Activated CD8-positive, alpha-beta T cell treated with anti-CD3 and anti-CD28 coated beads, Interleukin-2, amount 10 ng/mL, durations not matched to agents 7 days and 5 days (primary cell): ENCODE measurements at regions not wholly inside any gene's neighbourhood (a gene's known extent, or its start where the extent isn't known, plus 50 kb on each side); places are given as distances from the start of the nearest gene placed in this dataset.

Experiments used
- ATAC-seq: fragments of 150-1000 bp; cut with Tn5 transposase; one replicate; pipeline ENCODE4 v1.10.0; 2021; ENCODE audit warnings: moderate library complexity
- CTCF ChIA-PET: fragments of 350-600 bp; sonication (Branson Sonifier 250); formaldehyde crosslinking; loops from one replicate; lab custom pipeline; 2021; ENCODE audit warnings: antibody characterized with exemption; lab: Charles Lee
- POLR2A ChIA-PET: fragments of 350-600 bp; sonication (Branson Sonifier 250); formaldehyde crosslinking; loops from one replicate; lab custom pipeline; 2021; ENCODE audit warnings: antibody characterized with exemption; lab: Charles Lee
- DNase-seq: peaks from one replicate; pipeline ENCODE4 v3.0.0-alpha.2; 2020
- H3K27ac Mint-ChIP-seq: one replicate; pipeline ENCODE4 v1.8.0; 2021; ENCODE audit warnings: mild to moderate bottlenecking, mixed read lengths
- H3K27me3 Mint-ChIP-seq: one replicate; pipeline ENCODE4 v1.8.0; 2021; ENCODE audit warnings: low read depth, mixed read lengths
- H3K36me3 Mint-ChIP-seq: one replicate; pipeline ENCODE4 v1.8.0; 2021; ENCODE audit warnings: low read depth, mixed read lengths
- H3K4me1 Mint-ChIP-seq: one replicate; pipeline ENCODE4 v1.8.0; 2021; ENCODE audit warnings: low read depth, mixed read lengths
- H3K4me3 Mint-ChIP-seq: one replicate; pipeline ENCODE4 v1.8.0; 2021; ENCODE audit warnings: mild to moderate bottlenecking, mixed read lengths
- H3K9me3 Mint-ChIP-seq: one replicate; pipeline ENCODE4 v1.8.0; 2022; ENCODE audit warnings: mixed read lengths; ENCODE audit not compliant: insufficient read depth

GRCh38 chr3:35521196-35521595 is 118.1 kb upstream of the ARPP21 start:
- ChIA-PET CTCF (no interaction called here), POLR2A (no interaction called here)
- Mint-ChIP-seq H3K4me1 (no peaks in the 10 kb centered on the region), H3K4me3 (no peak overlapping the region), H3K27me3 (no peaks in the 10 kb centered on the region), H3K27ac (no peak overlapping the region), H3K36me3 (no peaks in the 10 kb centered on the region), H3K9me3 (no peaks in the 10 kb centered on the region)
- no peak for DNase-seq
- no peak for ATAC-seq

DNA sequence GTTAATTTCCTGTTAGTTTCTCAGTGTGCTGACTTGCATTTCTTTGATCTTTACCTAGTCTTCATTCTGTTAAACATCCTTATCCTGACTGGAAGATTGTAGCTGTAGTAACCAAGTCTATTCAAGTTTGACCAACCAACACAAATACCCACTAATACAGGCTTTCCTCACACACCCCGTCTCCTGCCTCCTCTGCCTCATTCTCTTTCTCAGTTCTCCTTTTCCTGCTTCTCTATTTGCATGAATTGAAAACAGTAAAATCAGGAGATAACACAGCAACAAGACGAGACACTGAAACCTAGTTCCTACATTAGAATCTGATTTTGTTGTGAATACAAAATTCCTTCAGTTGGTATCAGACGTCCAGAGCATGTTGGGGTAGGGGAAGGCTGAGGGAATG is 116.9 kb upstream of the ARPP21 start:
- Mint-ChIP-seq H3K36me3 (no peaks in the 10 kb centered on the region), H3K9me3 (no peaks in the 10 kb centered on the region), H3K27ac (no peak overlapping the region), H3K4me3 (no peak overlapping the region), H3K27me3 (no peaks in the 10 kb centered on the region), H3K4me1 (no peaks in the 10 kb centered on the region)
- DNase-seq (no peak), ATAC-seq (no peak)
- CTCF ChIA-PET, result no interaction called here
- POLR2A ChIA-PET, result no interaction called here

- Mint-ChIP-seq H3K4me3 (no peak overlapping the region), H3K4me1 (no peaks in the 10 kb centered on the region), H3K9me3 (no peaks in the 10 kb centered on the region), H3K36me3 (no peaks in the 10 kb centered on the region), H3K27ac (no peak overlapping the region), H3K27me3 (no peaks in the 10 kb centered on the region)
- ATAC-seq (no peak), DNase-seq (no peak)
- CTCF ChIA-PET, result no interaction called here
- POLR2A ChIA-PET, result no interaction called here
These were observed 116.3 kb upstream of the ARPP21 start for GRCh38 chr3:35523074-35523473.

DNA sequence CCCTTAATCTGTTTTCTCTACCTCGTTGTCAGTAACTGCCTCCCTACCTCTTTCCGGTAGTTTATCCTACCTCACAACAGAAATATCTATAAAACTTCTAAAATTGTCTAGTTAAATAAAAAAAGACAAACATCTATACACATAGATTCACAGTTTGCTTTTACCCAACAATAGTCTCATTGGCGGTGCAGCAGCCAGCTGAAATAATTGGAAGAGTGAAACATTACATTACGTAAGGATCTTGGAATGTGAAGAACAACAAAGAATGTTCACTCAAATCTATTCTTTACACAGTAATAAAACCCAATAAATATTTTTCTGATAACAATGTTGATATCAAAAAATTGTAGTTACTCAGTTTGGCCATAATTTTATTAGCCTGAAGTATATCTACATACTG is 115.5 kb upstream of the ARPP21 start:
- Mint-ChIP-seq H3K27ac (no peak overlapping the region), H3K4me3 (no peak overlapping the region), H3K4me1 (no peaks in the 10 kb centered on the region), H3K36me3 (no peaks in the 10 kb centered on the region), H3K27me3 (no peaks in the 10 kb centered on the region), H3K9me3 (no peaks in the 10 kb centered on the region)
- CTCF ChIA-PET, result no interaction called here
- ATAC-seq (no peak), DNase-seq (no peak)
- POLR2A ChIA-PET, result no interaction called here

DNA sequence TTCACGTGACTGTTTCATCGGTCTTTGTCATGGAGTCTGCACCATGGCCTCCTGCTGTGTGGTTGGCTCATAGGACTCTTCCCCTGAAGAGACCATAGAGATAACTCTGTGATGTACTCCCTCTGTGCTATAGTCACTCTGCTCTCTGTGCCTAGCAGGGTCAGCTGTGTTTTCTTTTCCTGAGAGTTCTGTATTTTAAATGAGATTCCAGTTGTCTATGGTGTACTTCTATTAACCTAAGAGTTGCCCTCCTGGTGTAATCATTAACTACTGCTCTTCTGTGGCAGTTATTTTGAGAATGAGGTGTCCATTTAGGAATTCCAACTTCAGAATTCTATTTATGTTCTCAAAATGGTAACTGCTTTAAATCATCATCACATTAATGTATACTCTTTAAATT is 114.5 kb upstream of the ARPP21 start:
- H3K27me3 Mint-ChIP-seq, result no peaks in the 10 kb centered on the region
- CTCF ChIA-PET, result no interaction called here
- no peaks in the 10 kb centered on the region for H3K4me1 Mint-ChIP-seq
- ATAC-seq, result no peak
- POLR2A ChIA-PET, result no interaction called here
- no peaks in the 10 kb centered on the region for H3K9me3 Mint-ChIP-seq
- no peak overlapping the region for H3K27ac Mint-ChIP-seq
- H3K36me3 Mint-ChIP-seq, result no peaks in the 10 kb centered on the region
- DNase-seq, result no peak
- no peak overlapping the region for H3K4me3 Mint-ChIP-seq

- H3K27me3 Mint-ChIP-seq, result no peaks in the 10 kb centered on the region
- CTCF ChIA-PET, result no interaction called here
- no peaks in the 10 kb centered on the region for H3K4me1 Mint-ChIP-seq
- ATAC-seq (no peak), DNase-seq (no peak)
- H3K4me3 Mint-ChIP-seq, result no peak overlapping the region
- H3K27ac Mint-ChIP-seq, result no peak overlapping the region
- no peaks in the 10 kb centered on the region for H3K36me3 Mint-ChIP-seq
- no peaks in the 10 kb centered on the region for H3K9me3 Mint-ChIP-seq
- POLR2A ChIA-PET, result no interaction called here
These were observed 110.6 kb upstream of the ARPP21 start for GRCh38 chr3:35528728-35529127.

DNA sequence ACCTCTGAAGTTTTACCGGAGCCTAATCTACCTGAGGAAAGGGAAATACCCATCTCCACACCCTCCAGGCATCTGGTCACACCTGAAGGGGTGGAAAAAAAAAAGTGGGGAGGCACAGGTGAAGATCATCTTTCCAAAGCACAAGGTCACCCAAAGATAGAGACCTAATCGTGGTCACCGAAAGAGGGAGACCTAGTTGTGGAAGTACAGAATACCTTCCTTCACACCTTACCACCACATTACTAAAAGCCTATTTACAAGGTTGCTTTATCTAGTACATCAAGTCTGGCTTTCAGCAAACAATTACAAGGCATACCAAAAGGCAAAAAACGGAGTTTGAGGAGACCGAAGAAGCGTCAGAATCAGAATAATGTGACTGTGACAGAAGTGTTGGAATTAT is 110.0 kb upstream of the ARPP21 start:
- no peak overlapping the region for H3K27ac Mint-ChIP-seq
- DNase-seq, result no peak
- no peaks in the 10 kb centered on the region for H3K9me3 Mint-ChIP-seq
- H3K4me3 Mint-ChIP-seq, result no peak overlapping the region
- H3K36me3 Mint-ChIP-seq, result no peaks in the 10 kb centered on the region
- ATAC-seq, result no peak
- no peaks in the 10 kb centered on the region for H3K27me3 Mint-ChIP-seq
- ChIA-PET POLR2A (no interaction called here), CTCF (no interaction called here)
- no peaks in the 10 kb centered on the region for H3K4me1 Mint-ChIP-seq

DNA sequence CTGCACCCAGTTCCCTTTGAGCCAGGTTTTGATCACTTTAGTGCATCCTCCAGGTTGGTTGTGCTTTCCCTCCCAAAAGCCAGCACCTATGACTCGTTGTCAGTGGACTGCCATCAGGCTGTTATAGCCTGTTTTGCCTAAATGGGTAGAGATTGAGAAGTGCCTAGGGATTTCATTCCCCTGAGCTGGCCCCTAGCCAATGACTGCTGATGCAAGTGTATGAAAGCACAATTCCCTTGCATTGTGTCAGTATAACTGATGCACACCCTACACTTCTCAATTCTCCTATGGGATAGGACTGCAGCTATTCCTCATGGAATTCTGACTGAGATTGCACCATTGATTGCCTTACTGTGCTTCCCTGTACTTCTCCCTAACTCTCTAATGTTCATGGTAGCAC is 102.1 kb upstream of the ARPP21 start:
- Mint-ChIP-seq H3K4me1 (no peaks in the 10 kb centered on the region), H3K4me3 (no peak overlapping the region), H3K36me3 (no peaks in the 10 kb centered on the region), H3K27ac (no peak overlapping the region), H3K27me3 (no peaks in the 10 kb centered on the region), H3K9me3 (no peaks in the 10 kb centered on the region)
- POLR2A ChIA-PET, result no interaction called here
- ATAC-seq (no peak), DNase-seq (no peak)
- CTCF ChIA-PET, result no interaction called here

- POLR2A ChIA-PET, result no interaction called here
These were observed 94.3 kb upstream of the ARPP21 start for GRCh38 chr3:35544976-35545375.

DNA sequence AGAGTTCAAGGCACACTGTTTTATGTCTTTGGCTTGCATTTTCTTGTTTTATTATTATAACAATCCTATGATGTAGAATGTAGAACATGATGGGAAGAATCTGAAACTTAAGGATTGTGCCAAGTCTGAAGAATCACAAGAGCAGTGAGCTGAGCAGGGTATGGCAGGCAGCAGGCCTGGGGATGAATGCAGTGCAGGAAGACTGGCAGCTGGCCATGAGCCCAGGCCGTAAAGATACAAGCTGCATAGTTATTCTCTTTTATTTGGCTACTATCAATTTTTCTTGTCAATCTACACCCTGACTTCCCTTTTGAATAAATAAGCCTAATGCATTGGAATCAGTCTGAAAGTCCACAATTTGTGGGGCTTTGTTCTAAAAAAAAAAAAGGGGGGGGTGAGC is 89.6 kb upstream of the ARPP21 start:
- Mint-ChIP-seq H3K27ac (no peak overlapping the region), H3K4me3 (no peak overlapping the region), H3K27me3 (no peaks in the 10 kb centered on the region), H3K4me1 (no peaks in the 10 kb centered on the region), H3K36me3 (no peaks in the 10 kb centered on the region), H3K9me3 (no peaks in the 10 kb centered on the region)
- POLR2A ChIA-PET, result no interaction called here
- ATAC-seq, result no peak
- DNase-seq, result no peak
- CTCF ChIA-PET, result no interaction called here

More at GRCh38 chr3:35544976-35545375, 94.3 kb upstream of the ARPP21 start:
- no peaks in the 10 kb centered on the region for H3K4me1 Mint-ChIP-seq
- no peak overlapping the region for H3K4me3 Mint-ChIP-seq
- ATAC-seq (no peak), DNase-seq (no peak)
- CTCF ChIA-PET, result no interaction called here
- no peaks in the 10 kb centered on the region for H3K27me3 Mint-ChIP-seq
- no peaks in the 10 kb centered on the region for H3K9me3 Mint-ChIP-seq
- no peaks in the 10 kb centered on the region for H3K36me3 Mint-ChIP-seq
- H3K27ac Mint-ChIP-seq, result no peak overlapping the region

DNA sequence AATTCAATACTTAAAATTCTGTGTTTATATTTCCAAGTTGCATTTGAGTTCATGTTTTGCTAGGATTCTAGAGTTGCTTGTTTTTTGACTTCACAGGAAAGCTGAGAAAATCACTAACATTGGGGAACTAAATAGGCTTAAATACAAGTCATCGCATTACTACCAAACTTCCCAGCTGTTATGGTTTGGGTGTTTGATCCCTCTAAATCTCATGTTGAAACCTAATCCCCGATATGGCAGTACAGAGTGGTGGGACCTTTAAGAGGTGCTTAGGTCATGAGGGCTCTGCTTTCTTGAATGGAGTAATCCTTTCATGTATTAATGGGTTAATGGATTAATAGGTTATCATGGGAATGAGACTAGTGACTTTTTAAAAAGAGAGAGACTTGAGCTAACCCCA is 77.2 kb upstream of the ARPP21 start:
- no peaks in the 10 kb centered on the region for H3K4me1 Mint-ChIP-seq
- H3K4me3 Mint-ChIP-seq, result no peak overlapping the region
- H3K27me3 Mint-ChIP-seq, result no peaks in the 10 kb centered on the region
- H3K27ac Mint-ChIP-seq, result no peak overlapping the region
- no peaks in the 10 kb centered on the region for H3K9me3 Mint-ChIP-seq
- DNase-seq (no peak), ATAC-seq (no peak)
- CTCF ChIA-PET, result interaction anchor here (0.6 kb wide), 1 partner anchor 590 kb away, joined by 3 read pairs; no protein-coding TSS in a partner anchor
- no peaks in the 10 kb centered on the region for H3K36me3 Mint-ChIP-seq
- POLR2A ChIA-PET, result no interaction called here

GRCh38 chr3:35565048-35565447 is 74.3 kb upstream of the ARPP21 start:
- DNase-seq (no peak), ATAC-seq (no peak)
- Mint-ChIP-seq H3K27ac (no peak overlapping the region), H3K27me3 (no peaks in the 10 kb centered on the region), H3K4me1 (no peaks in the 10 kb centered on the region), H3K4me3 (no peak overlapping the region), H3K9me3 (no peaks in the 10 kb centered on the region), H3K36me3 (no peaks in the 10 kb centered on the region)
- ChIA-PET CTCF (no interaction called here), POLR2A (no interaction called here)
